ENCODE measurements at regions not wholly inside any gene's neighbourhood (a gene's known extent, or its start where the extent isn't known, plus 50 kb on each side); places are given as distances from the start of the nearest gene placed in this dataset.

GRCh38 chr1:201755200-201755599 lies 73.8 kb upstream of the IPO9 start:
- Histone ChIP-seq H3K4ac (ENCODE audit: low read depth in 1 of 2, low read length in 2 of 2) (no peak overlapping the region), H3K4me2 (ENCODE audit: low read length, poor library complexity, severe bottlenecking) (no peak overlapping the region), H3K14ac (ENCODE audit: low read length in 2 of 2) (no peak overlapping the region), H3K9me3 (ENCODE audit: control insufficient read depth, low read length) (no peaks in the 10 kb centered on the region), H2AK5ac (ENCODE audit: low read length, severe bottlenecking) (no peak overlapping the region), H3K4me3 (ENCODE audit: insufficient read depth in 1 of 2, low read depth in 1 of 2, low read length in 2 of 2) (no peak overlapping the region), H3K27me3 (ENCODE audit: control insufficient read depth in 1 of 2, insufficient read depth in 1 of 2, low read length in 2 of 2) (no peaks in the 10 kb centered on the region), H2BK5ac (ENCODE audit: low read depth, low read length, poor library complexity, severe bottlenecking) (no peak overlapping the region), H3K9ac (ENCODE audit: low read length) (no peak overlapping the region), H3K79me1 (replicated peaks; ENCODE audit: low read length, poor library complexity, severe bottlenecking) (peaks cover 20% of the 10 kb centered on the region), H4K8ac (ENCODE audit: low read length) (no peak overlapping the region), H2BK12ac (ENCODE audit: low read length in 2 of 2) (no peak overlapping the region), H3K18ac (ENCODE audit: low read depth in 1 of 2, low read length in 2 of 2) (no peak overlapping the region), H3K4me1 (ENCODE audit: control insufficient read depth, insufficient read depth, low read depth, low read length) (peaks cover 8% of the 10 kb centered on the region), H3K27ac (ENCODE audit: low read length, poor library complexity, severe bottlenecking) (no peak overlapping the region), H2BK120ac (ENCODE audit: low read depth, low read length) (no peak overlapping the region), H3K36me3 (ENCODE audit: control insufficient read depth in 1 of 2, insufficient read depth in 2 of 2, low read depth in 1 of 2, low read length in 2 of 2) (peaks cover 0 to 9% of the 10 kb centered on the region in 2 experiments), H2AFZ (ENCODE audit: low read depth, low read length) (no peak overlapping the region), H2BK15ac (ENCODE audit: low read depth, poor library complexity, severe bottlenecking) (no peak overlapping the region), H4K91ac (ENCODE audit: low read length) (no peak overlapping the region), H3K23ac (ENCODE audit: low read length in 2 of 2) (no peak overlapping the region)
- no peak for DNase-seq

- H3K4ac ChIP-seq (ENCODE audit: low read depth in 1 of 2, low read length in 2 of 2): no peak overlapping the region
These were observed 72.6 kb upstream of the IPO9 start for GRCh38 chr1:201756406-201756805.

GRCh38 chr1:201758499-201759050 lies 70.4 kb upstream of the IPO9 start:
- H3K14ac ChIP-seq (ENCODE audit: low read length in 2 of 2): no peak overlapping the region
- no peak overlapping the region for H2BK15ac ChIP-seq (ENCODE audit: low read depth, poor library complexity, severe bottlenecking)
- no peak overlapping the region for H3K23ac ChIP-seq (ENCODE audit: low read length in 2 of 2)
- no peak for DNase-seq
- no peaks in the 10 kb centered on the region for H3K9me3 ChIP-seq (ENCODE audit: control insufficient read depth, low read length)
- H3K9ac ChIP-seq (ENCODE audit: low read length): no peak overlapping the region
- no peak overlapping the region for H2BK5ac ChIP-seq (ENCODE audit: low read depth, low read length, poor library complexity, severe bottlenecking)
- no peak overlapping the region for H3K4ac ChIP-seq (ENCODE audit: low read depth in 1 of 2, low read length in 2 of 2)
- peaks cover 9% of the 10 kb centered on the region for H3K4me1 ChIP-seq (ENCODE audit: control insufficient read depth, insufficient read depth, low read depth, low read length)
- H2AK5ac ChIP-seq (ENCODE audit: low read length, severe bottlenecking): no peak overlapping the region
- H3K36me3 ChIP-seq (ENCODE audit: control insufficient read depth in 1 of 2, insufficient read depth in 2 of 2, low read depth in 1 of 2, low read length in 2 of 2): peaks cover 0 to 7% of the 10 kb centered on the region in 2 experiments
- no peak overlapping the region for H3K18ac ChIP-seq (ENCODE audit: low read depth in 1 of 2, low read length in 2 of 2)
- H3K79me1 ChIP-seq (replicated peaks; ENCODE audit: low read length, poor library complexity, severe bottlenecking): peaks cover 16% of the 10 kb centered on the region
- H2BK12ac ChIP-seq (ENCODE audit: low read length in 2 of 2): no peak overlapping the region
- H4K8ac ChIP-seq (ENCODE audit: low read length): no peak overlapping the region
- H4K91ac ChIP-seq (ENCODE audit: low read length): no peak overlapping the region
- H3K27ac ChIP-seq (ENCODE audit: low read length, poor library complexity, severe bottlenecking): no peak overlapping the region
- 84% methylated on average over 4 of the region's 4 CpGs for WGBS
- H3K4me2 ChIP-seq (ENCODE audit: low read length, poor library complexity, severe bottlenecking): no peak overlapping the region
- no peak overlapping the region for H2AFZ ChIP-seq (ENCODE audit: low read depth, low read length)
- H3K27me3 ChIP-seq (ENCODE audit: control insufficient read depth in 1 of 2, insufficient read depth in 1 of 2, low read length in 2 of 2): no peaks in the 10 kb centered on the region
- H3K4me3 ChIP-seq (ENCODE audit: insufficient read depth in 1 of 2, low read depth in 1 of 2, low read length in 2 of 2): no peak overlapping the region
- no peak overlapping the region for H2BK120ac ChIP-seq (ENCODE audit: low read depth, low read length)

More at GRCh38 chr1:201756406-201756805, 72.6 kb upstream of the IPO9 start:
- Histone ChIP-seq H3K27ac (ENCODE audit: low read length, poor library complexity, severe bottlenecking) (peak overlapping the region; percentile 40), H3K9ac (ENCODE audit: low read length) (peak overlapping the region; percentile 8), H3K23ac (ENCODE audit: low read length in 2 of 2) (no peak overlapping the region), H3K9me3 (ENCODE audit: control insufficient read depth, low read length) (no peaks in the 10 kb centered on the region), H2AK5ac (ENCODE audit: low read length, severe bottlenecking) (no peak overlapping the region), H2BK5ac (ENCODE audit: low read depth, low read length, poor library complexity, severe bottlenecking) (no peak overlapping the region), H4K91ac (ENCODE audit: low read length) (no peak overlapping the region), H2BK12ac (ENCODE audit: low read length in 2 of 2) (no peak overlapping the region), H3K18ac (ENCODE audit: low read depth in 1 of 2, low read length in 2 of 2) (no peak overlapping the region), H3K4me1 (ENCODE audit: control insufficient read depth, insufficient read depth, low read depth, low read length) (peaks cover 6% of the 10 kb centered on the region), H3K36me3 (ENCODE audit: control insufficient read depth in 1 of 2, insufficient read depth in 2 of 2, low read depth in 1 of 2, low read length in 2 of 2) (peaks cover 0 to 9% of the 10 kb centered on the region in 2 experiments), H3K4me3 (ENCODE audit: insufficient read depth in 1 of 2, low read depth in 1 of 2, low read length in 2 of 2) (no peak overlapping the region), H3K27me3 (ENCODE audit: control insufficient read depth in 1 of 2, insufficient read depth in 1 of 2, low read length in 2 of 2) (no peaks in the 10 kb centered on the region), H3K79me1 (replicated peaks; ENCODE audit: low read length, poor library complexity, severe bottlenecking) (peaks cover 19% of the 10 kb centered on the region), H2BK120ac (ENCODE audit: low read depth, low read length) (no peak overlapping the region), H2AFZ (ENCODE audit: low read depth, low read length) (no peak overlapping the region), H3K4me2 (ENCODE audit: low read length, poor library complexity, severe bottlenecking) (no peak overlapping the region), H2BK15ac (ENCODE audit: low read depth, poor library complexity, severe bottlenecking) (no peak overlapping the region), H4K8ac (ENCODE audit: low read length) (no peak overlapping the region), H3K14ac (ENCODE audit: low read length in 2 of 2) (no peak overlapping the region)
- peak; percentile 65 for DNase-seq

- peak; percentile 71 for DNase-seq
- H3K9me3 ChIP-seq (ENCODE audit: control insufficient read depth, low read length): no peaks in the 10 kb centered on the region
- H2BK120ac ChIP-seq (ENCODE audit: low read depth, low read length): peak overlapping the region; percentile 45
- no peak overlapping the region for H2BK5ac ChIP-seq (ENCODE audit: low read depth, low read length, poor library complexity, severe bottlenecking)
- no peak overlapping the region for H2BK15ac ChIP-seq (ENCODE audit: low read depth, poor library complexity, severe bottlenecking)
- H2AK5ac ChIP-seq (ENCODE audit: low read length, severe bottlenecking): no peak overlapping the region
- no peak overlapping the region for H2AFZ ChIP-seq (ENCODE audit: low read depth, low read length)
- H3K4me3 ChIP-seq (ENCODE audit: insufficient read depth in 1 of 2, low read depth in 1 of 2, low read length in 2 of 2): no peak overlapping the region
- H3K27ac ChIP-seq (ENCODE audit: low read length, poor library complexity, severe bottlenecking): peak overlapping the region; percentile 71
- H3K36me3 ChIP-seq (ENCODE audit: control insufficient read depth in 1 of 2, insufficient read depth in 2 of 2, low read depth in 1 of 2, low read length in 2 of 2): peaks cover 0 to 7% of the 10 kb centered on the region in 2 experiments
- H4K91ac ChIP-seq (ENCODE audit: low read length): no peak overlapping the region
- no peak overlapping the region for H2BK12ac ChIP-seq (ENCODE audit: low read length in 2 of 2)
- H3K4ac ChIP-seq (ENCODE audit: low read depth in 1 of 2, low read length in 2 of 2): no peak overlapping the region
- no peak overlapping the region for H4K8ac ChIP-seq (ENCODE audit: low read length)
- H3K4me2 ChIP-seq (ENCODE audit: low read length, poor library complexity, severe bottlenecking): peak overlapping the region; percentile 9
- peaks cover 11% of the 10 kb centered on the region for H3K4me1 ChIP-seq (ENCODE audit: control insufficient read depth, insufficient read depth, low read depth, low read length)
- no peak overlapping the region for H3K23ac ChIP-seq (ENCODE audit: low read length in 2 of 2)
- WGBS: 82% methylated on average over 3 of the region's 3 CpGs
- H3K18ac ChIP-seq (ENCODE audit: low read depth in 1 of 2, low read length in 2 of 2): peak overlapping the region in 1 of 2 experiments; percentile 37
- no peaks in the 10 kb centered on the region for H3K27me3 ChIP-seq (ENCODE audit: control insufficient read depth in 1 of 2, insufficient read depth in 1 of 2, low read length in 2 of 2)
- H3K9ac ChIP-seq (ENCODE audit: low read length): peak overlapping the region; percentile 41
- H3K79me1 ChIP-seq (replicated peaks; ENCODE audit: low read length, poor library complexity, severe bottlenecking): peaks cover 18% of the 10 kb centered on the region
- no peak overlapping the region for H3K14ac ChIP-seq (ENCODE audit: low read length in 2 of 2)
These were observed 69.7 kb upstream of the IPO9 start for GRCh38 chr1:201759194-201759815.

All from mesenchymal stem cell (in vitro differentiated cells and primary cell).